ENCODE measurements at regions not wholly inside any gene's neighbourhood (a gene's known extent, or its start where the extent isn't known, plus 50 kb on each side); places are given as distances from the start of the nearest gene placed in this dataset.

DNA sequence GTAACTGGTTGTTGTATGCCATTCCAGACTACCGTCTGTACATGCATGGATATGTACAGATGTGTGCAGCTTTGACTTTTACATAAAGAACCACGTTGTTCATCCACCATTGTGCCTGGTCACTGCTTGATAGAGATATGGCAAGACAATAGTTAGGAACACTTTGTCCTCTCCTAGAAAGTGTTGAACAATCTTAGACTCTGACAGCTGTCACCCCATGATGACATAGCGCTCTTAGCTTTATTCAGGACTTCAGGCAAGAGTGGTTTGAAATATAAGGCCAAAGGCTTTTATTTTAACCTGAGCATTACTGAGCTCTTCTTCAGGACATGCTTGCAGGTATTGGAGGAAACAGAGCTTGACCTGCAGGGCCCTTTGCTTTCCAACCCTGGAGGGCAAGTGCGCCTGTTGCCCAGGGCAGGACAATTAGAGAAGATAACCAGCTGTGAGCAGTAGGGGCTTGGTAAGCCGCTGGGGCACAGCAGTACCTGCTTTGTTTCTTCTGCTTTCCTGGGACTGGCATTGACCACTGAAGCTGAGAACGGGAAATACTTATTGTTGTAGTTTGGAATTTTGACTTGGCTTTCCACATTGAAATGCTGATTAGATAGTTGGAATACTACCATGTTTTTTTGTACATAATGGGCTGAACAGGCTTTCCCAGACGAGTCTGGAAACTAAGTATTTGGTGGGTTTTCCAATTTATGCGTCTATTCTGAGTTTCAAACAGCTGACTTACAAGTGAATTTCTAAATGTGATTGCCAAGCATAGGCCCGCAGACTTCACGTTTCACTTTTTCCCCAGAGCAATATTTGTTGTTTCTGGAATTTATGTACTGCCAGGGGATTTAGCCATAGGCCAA is 51.1 kb downstream of the GARRE1 start:
- H3K27ac Mint-ChIP-seq, result no peak overlapping the region
- H3K9me3 Mint-ChIP-seq, result no peaks in the 10 kb centered on the region
- H3K36me3 Mint-ChIP-seq, result peaks cover 0 to 15% of the 10 kb centered on the region in 2 donors
- ATAC-seq, result no peak
- DNase-seq (ENCODE audit: low spot score in 2 of 2), result no peak

GRCh38 chr19:34306213-34306661 is 51.9 kb downstream of the GARRE1 start:
- no peak for DNase-seq (ENCODE audit: low spot score in 2 of 2)
- ATAC-seq, result peak in 1 of 2 donors; percentile 58
- Mint-ChIP-seq H3K9me3 (no peaks in the 10 kb centered on the region), H3K27ac (peak overlapping the region in 1 of 2 donors; percentile 60), H3K36me3 (peaks cover 0 to 15% of the 10 kb centered on the region in 2 donors)

DNA sequence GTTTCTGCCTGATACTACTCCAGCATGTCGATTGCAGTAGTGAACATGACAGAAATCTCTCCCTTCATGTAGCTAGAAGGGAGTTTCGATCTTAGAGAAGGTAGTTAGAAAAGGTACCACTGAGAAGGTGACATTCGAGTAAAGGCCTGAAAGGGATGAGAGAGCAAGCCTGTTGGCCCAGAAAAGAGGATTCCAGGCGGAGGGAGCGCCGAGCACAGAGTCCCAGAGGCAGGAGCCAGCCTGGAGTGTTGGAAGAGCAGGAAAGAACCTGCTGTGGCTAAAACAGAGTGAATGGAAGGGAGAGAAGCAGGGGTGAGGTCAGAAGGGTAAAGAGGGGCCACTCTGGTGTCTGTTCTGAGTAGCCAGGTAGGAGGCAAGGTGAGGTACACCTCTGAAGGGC is 52.5 kb downstream of the GARRE1 start:
- Mint-ChIP-seq H3K9me3 (no peaks in the 10 kb centered on the region), H3K36me3 (peaks cover 0 to 15% of the 10 kb centered on the region in 2 donors), H3K27ac (peak overlapping the region; percentile 22 to 60)
- no peak for ATAC-seq
- no peak for DNase-seq (ENCODE audit: low spot score in 2 of 2)

GRCh38 chr19:34308381-34309367 is 54.3 kb downstream of the GARRE1 start:
- ATAC-seq (no peak), DNase-seq (ENCODE audit: low spot score in 2 of 2) (no peak)
- Mint-ChIP-seq H3K9me3 (no peaks in the 10 kb centered on the region), H3K36me3 (peaks cover 0 to 15% of the 10 kb centered on the region in 2 donors), H3K27ac (peak overlapping the region in 1 of 2 donors; percentile 17)

DNA sequence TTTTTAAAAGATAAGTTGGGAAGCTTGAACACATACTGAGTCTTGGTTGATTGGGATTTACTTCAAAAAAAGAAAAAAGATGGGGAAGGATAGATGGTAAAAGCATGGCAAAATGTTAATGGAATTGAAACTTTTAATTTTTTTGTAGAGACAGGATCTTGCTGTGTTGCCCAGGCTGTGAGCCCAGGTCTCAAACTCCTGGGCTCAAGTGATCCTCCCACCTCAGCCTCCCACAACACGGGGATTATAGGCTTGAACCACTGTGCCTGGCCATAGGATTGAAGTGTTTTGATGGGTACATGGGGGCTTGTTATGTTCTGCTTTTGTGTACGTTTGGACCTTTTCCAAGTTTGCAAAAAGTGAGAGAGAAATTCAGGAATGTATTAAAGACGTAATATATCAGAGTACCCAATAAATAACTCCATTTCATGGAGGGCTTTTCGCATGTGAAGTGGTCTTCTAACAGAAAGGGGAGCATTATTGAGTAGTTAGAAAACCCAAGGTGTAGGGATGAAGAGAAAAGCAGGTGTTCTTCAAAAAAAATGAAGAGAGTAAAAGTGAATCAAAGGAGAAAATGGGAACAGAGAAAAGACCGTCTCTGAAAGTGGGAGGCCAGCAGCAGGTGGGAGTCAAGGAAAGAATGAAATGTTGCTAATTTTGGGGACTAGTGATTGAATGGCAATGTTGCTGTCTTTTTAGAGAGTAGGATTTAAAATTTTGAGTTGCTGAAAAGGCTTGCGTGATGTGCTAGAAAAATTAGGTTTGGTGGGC is 55.2 kb downstream of the GARRE1 start:
- H3K27ac Mint-ChIP-seq, result peak overlapping the region in 1 of 2 donors; percentile 17
- DNase-seq (ENCODE audit: low spot score in 2 of 2), result no peak
- H3K9me3 Mint-ChIP-seq, result no peaks in the 10 kb centered on the region
- no peak for ATAC-seq
- H3K36me3 Mint-ChIP-seq, result peaks cover 0 to 15% of the 10 kb centered on the region in 2 donors

- peaks cover 0 to 8% of the 10 kb centered on the region in 2 donors for H3K36me3 Mint-ChIP-seq
- H3K27ac Mint-ChIP-seq, result peak overlapping the region in 1 of 2 donors; percentile 70
- H3K9me3 Mint-ChIP-seq, result no peaks in the 10 kb centered on the region
- ATAC-seq (no peak), DNase-seq (ENCODE audit: low spot score in 2 of 2) (no peak)
Measured at GRCh38 chr19:34310494-34310981, 54.5 kb upstream of the GPI start.

GRCh38 chr19:34313188-34313587 is 51.8 kb upstream of the GPI start:
- peaks cover 0 to 8% of the 10 kb centered on the region in 2 donors for H3K36me3 Mint-ChIP-seq
- H3K9me3 Mint-ChIP-seq, result no peaks in the 10 kb centered on the region
- H3K27ac Mint-ChIP-seq, result no peak overlapping the region
- DNase-seq (ENCODE audit: low spot score in 2 of 2) (no peak), ATAC-seq (no peak)

- Mint-ChIP-seq H3K27ac (no peak overlapping the region), H3K36me3 (peaks cover 0 to under 1% of the 10 kb centered on the region in 2 donors), H3K9me3 (no peaks in the 10 kb centered on the region)
- DNase-seq (ENCODE audit: low spot score in 2 of 2), result no peak
- ATAC-seq, result no peak
Measured at GRCh38 chr19:34314437-34315313, 50.3 kb upstream of the GPI start.
